PC-3 (cell line): ENCODE measurements at regions not wholly inside any gene's neighbourhood (a gene's known extent, or its start where the extent isn't known, plus 50 kb on each side); places are given as distances from the start of the nearest gene placed in this dataset.

Source experiments
- ATAC-seq: fragments of 200-7000 bp; cut with Tn5 transposase; 2 replicates; pipeline ENCODE4 v1.9.1; 2020; ENCODE audit warnings: mild to moderate bottlenecking, moderate library complexity
- BruUV-seq: library from RNA; stranded (reverse); fragments of 400-500 nt; replicated peaks from 2 replicates; lab custom pipeline; 2021; lab: Mats Ljungman, UMichigan
- CTCF ChIA-PET: fragments of 300-600 bp; sonication (Branson Sonifier 250); formaldehyde crosslinking; loops from one replicate; lab custom pipeline; 2022; ENCODE audit warnings: antibody characterized with exemption; lab: Charles Lee
- POLR2A ChIA-PET: fragments of 300-600 bp; sonication (Branson Sonifier 250); formaldehyde crosslinking; loops from one replicate; lab custom pipeline; 2022; ENCODE audit warnings: antibody characterized with exemption; ENCODE audit not compliant: unreplicated experiment; lab: Charles Lee
- DNase-seq: peaks from one replicate; pipeline ENCODE4 v3.0.0-alpha.2; 2015
- H2AFZ ChIP-seq: fragments of 300-600 bp; sonication (generic); 2 replicates; pipeline ENCODE4 v1.6.0; 2016; ENCODE audit warnings: antibody characterized with exemption, low read length
- H3F3A ChIP-seq: fragments of 300-600 bp; sonication (generic); one replicate; pipeline ENCODE4 v1.6.0; 2017; ENCODE audit warnings: antibody characterized with exemption, low read length, control low read depth, mild to moderate bottlenecking; ENCODE audit not compliant: unreplicated experiment
- H3K27ac ChIP-seq: fragments of 300-600 bp; sonication (generic); 2 replicates; pipeline ENCODE4 v1.5.1; 2016; ENCODE audit warnings: mild to moderate bottlenecking, low read length
- H3K27me3 ChIP-seq: fragments of 300-600 bp; sonication (generic); 2 replicates; pipeline ENCODE4 v1.6.1; 2016; ENCODE audit warnings: low read length, mixed read lengths
- H3K36me3 ChIP-seq: fragments of 300-600 bp; sonication (generic); 2 replicates; pipeline ENCODE4 v1.6.1; 2016; ENCODE audit warnings: low read depth, mixed run types, low read length, mixed read lengths
- H3K4me1 ChIP-seq: fragments of 300-600 bp; sonication (generic); 2 replicates; pipeline ENCODE4 v1.5.1; 2016; ENCODE audit warnings: low read length; ENCODE audit not compliant: insufficient read depth
- H3K4me2 ChIP-seq: fragments of 300-600 bp; sonication (generic); 2 replicates; pipeline ENCODE4 v1.6.0; 2016; ENCODE audit warnings: low read length
- H3K4me3 ChIP-seq: fragments of 300-600 bp; sonication (generic); 2 replicates; pipeline ENCODE4 v1.5.1; 2016; ENCODE audit warnings: mild to moderate bottlenecking, low read length, mixed read lengths
- H3K79me2 ChIP-seq: fragments of 300-600 bp; sonication (generic); 2 replicates; pipeline ENCODE4 v1.6.1; 2017; ENCODE audit warnings: low read length, mixed read lengths
- H3K9ac ChIP-seq: fragments of 300-600 bp; sonication (generic); 2 replicates; pipeline ENCODE4 v1.6.0; 2016; ENCODE audit warnings: mild to moderate bottlenecking, low read length
- H3K9me2 ChIP-seq: fragments of 300-600 bp; sonication (generic); replicated peaks from 2 replicates; pipeline ENCODE4 v1.6.1; 2016; ENCODE audit warnings: mixed run types, low read length, mixed read lengths
- H3K9me3 ChIP-seq: fragments of 300-600 bp; sonication (generic); 2 replicates; pipeline ENCODE4 v1.6.1; 2016; ENCODE audit warnings: low read length, mixed read lengths
- H4K20me1 ChIP-seq: fragments of 300-600 bp; sonication (generic); 2 replicates; pipeline ENCODE4 v1.6.1; 2016; ENCODE audit warnings: low read length, mixed read lengths
- EZH2 ChIP-seq: fragments of 300-600 bp; sonication (generic); IDR thresholded peaks from one replicate; pipeline ENCODE4 v1.6.1; 2017; ENCODE audit warnings: antibody characterized with exemption, mild to moderate bottlenecking, low read length; ENCODE audit not compliant: unreplicated experiment
- EZH2phosphoT487 ChIP-seq: fragments of 300-600 bp; sonication (generic); IDR thresholded peaks from 2 replicates; pipeline ENCODE4 v1.6.1; 2018; ENCODE audit warnings: mild to moderate bottlenecking, antibody characterized with exemption, low read length, borderline replicate concordance
- intact Hi-C: fragments of 100-400 bp; cut with micrococcal nuclease; formaldehyde crosslinking; loops from 2 replicates; pipeline ENCODE4 v1.9.0; 2023
- TF ChIP-seq, protein P1 (sequence below): fragments of 300-600 bp; sonication (generic); conservative IDR thresholded peaks from 2 replicates; pipeline ENCODE4 v1.5.1; 2017; ENCODE audit warnings: antibody characterized with exemption, low read depth, mild to moderate bottlenecking, low read length

DNA sequence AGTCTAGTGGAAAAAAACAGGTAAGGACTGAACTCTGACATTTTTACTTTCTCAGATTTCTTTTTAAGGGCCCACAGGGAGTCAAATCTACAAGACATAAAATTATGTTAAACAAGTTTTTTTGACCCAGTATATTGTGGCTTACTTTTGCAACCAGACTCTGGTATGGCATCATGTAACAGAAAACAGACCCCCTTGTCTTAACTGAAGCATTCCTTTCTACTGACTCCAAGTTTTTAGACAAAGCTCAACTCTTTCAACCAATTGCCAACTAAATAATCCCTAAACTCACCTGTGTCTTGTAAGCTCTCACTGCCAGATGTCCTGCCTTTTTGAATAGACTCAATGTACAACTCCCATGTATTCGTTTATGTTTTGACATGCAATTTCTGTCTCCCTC lies 64.3 kb downstream of the FASLG start:
- CTCF ChIA-PET: no interaction called here
- no peak overlapping the region for H3K4me3 ChIP-seq
- no peaks in the 10 kb centered on the region for H3F3A ChIP-seq
- H2AFZ ChIP-seq: peak overlapping the region; percentile 1; the same call in 1 of the 2 replicates
- BruUV-seq: no TSS peak
- TF ChIP-seq EZH2phosphoT487 (no peak), EZH2 (no peak)
- TF ChIP-seq, protein P1, sequence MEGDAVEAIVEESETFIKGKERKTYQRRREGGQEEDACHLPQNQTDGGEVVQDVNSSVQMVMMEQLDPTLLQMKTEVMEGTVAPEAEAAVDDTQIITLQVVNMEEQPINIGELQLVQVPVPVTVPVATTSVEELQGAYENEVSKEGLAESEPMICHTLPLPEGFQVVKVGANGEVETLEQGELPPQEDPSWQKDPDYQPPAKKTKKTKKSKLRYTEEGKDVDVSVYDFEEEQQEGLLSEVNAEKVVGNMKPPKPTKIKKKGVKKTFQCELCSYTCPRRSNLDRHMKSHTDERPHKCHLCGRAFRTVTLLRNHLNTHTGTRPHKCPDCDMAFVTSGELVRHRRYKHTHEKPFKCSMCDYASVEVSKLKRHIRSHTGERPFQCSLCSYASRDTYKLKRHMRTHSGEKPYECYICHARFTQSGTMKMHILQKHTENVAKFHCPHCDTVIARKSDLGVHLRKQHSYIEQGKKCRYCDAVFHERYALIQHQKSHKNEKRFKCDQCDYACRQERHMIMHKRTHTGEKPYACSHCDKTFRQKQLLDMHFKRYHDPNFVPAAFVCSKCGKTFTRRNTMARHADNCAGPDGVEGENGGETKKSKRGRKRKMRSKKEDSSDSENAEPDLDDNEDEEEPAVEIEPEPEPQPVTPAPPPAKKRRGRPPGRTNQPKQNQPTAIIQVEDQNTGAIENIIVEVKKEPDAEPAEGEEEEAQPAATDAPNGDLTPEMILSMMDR: no peak
- no peaks in the 10 kb centered on the region for H3K79me2 ChIP-seq
- H3K27ac ChIP-seq: no peak overlapping the region
- H3K9me2 ChIP-seq: peaks cover 5% of the 10 kb centered on the region; the same call in 1 of the 2 replicates
- no peak for ATAC-seq
- intact Hi-C loops: no loop called here
- no peak overlapping the region for H3K9ac ChIP-seq
- H4K20me1 ChIP-seq: no peaks in the 10 kb centered on the region
- DNase-seq: peak; percentile 68
- H3K27me3 ChIP-seq: no peaks in the 10 kb centered on the region
- H3K9me3 ChIP-seq: 0 out of 2 replicates have a peak, but pooled peaks cover 1% of the 10 kb centered on the region
- no peak overlapping the region for H3K4me2 ChIP-seq
- H3K36me3 ChIP-seq: no peaks in the 10 kb centered on the region
- POLR2A ChIA-PET: no interaction called here
- peaks cover 25% of the 10 kb centered on the region for H3K4me1 ChIP-seq

DNA sequence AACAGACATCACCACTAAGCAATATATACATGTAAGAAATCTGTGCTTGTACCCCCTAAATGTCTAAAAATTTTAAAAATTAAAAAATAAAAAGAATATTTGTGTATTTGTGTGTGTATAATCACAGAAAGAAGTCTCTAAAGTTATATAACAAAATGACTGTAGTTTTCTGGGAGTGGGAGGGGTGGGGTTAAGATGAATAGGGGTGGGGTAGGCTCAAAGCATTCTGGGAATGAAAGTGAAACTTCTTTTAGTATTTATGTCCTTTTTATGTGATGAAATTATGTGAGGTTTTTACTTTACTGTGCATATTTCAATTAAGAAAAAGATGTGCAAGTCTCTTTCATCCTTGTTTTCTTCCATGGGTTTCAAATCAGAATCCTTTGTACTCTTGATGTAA lies 65.3 kb downstream of the FASLG start:
- Histone ChIP-seq H3F3A (no peaks in the 10 kb centered on the region), H2AFZ (no peak overlapping the region), H3K4me3 (no peak overlapping the region), H3K9me2 (peaks cover 5% of the 10 kb centered on the region; the same call in 1 of the 2 replicates), H3K27me3 (no peaks in the 10 kb centered on the region), H3K9me3 (peaks cover 4% of the 10 kb centered on the region; the same call in 1 of the 2 replicates), H3K9ac (no peak overlapping the region), H3K4me2 (no peak overlapping the region), H3K36me3 (no peaks in the 10 kb centered on the region), H4K20me1 (no peaks in the 10 kb centered on the region), H3K4me1 (peaks cover 21% of the 10 kb centered on the region), H3K79me2 (no peaks in the 10 kb centered on the region), H3K27ac (no peak overlapping the region)
- CTCF ChIA-PET: no interaction called here
- BruUV-seq: no TSS peak
- TF ChIP-seq, protein P1: no peak
- TF ChIP-seq EZH2phosphoT487: no peak
- no peak for TF ChIP-seq EZH2
- no peak for ATAC-seq
- no peak for DNase-seq
- intact Hi-C loops: no loop called here
- POLR2A ChIA-PET: no interaction called here

DNA sequence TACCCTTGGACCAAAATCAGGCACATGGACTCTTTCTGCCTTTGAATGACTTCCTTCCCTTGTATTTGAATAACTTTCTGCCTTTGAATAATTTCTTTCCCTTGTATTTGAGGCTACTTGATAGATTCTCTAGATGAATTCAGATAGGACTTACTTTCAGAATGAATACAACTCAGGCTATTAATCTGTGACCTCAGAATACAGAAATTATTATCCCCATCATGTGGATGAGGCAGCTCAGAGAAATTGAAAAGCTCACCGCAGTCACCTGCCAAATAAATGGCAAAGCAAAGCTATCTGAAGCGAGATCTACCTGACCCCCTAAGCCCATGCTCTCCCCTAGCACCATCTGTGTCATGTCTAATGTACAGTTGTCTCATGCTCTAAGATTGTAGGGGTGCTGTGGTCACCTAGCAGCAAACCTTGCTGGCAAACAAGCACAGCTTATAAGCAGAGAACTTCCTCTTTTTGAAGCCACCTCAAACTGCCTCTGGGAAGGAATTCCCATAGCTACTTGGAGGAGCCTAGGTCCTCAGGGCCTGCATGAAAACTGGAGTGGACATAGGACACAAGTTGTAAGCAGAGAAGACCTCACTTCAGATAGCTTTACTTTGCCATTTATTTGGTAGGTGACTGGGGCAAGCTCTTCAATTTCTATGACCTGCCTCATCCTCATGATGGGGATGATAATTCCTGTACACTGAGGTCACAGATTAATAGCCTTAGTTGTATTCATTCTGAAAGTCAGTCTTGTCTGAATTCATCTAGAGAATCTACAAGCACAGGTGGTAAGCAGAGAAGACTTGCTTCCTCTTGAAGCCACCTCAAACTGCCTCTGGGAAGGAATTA lies 66.1 kb downstream of the FASLG start:
- ChIA-PET POLR2A (interaction anchor here (0.6 kb wide), 1 partner anchor 110 kb away, joined by 3 read pairs; no protein-coding TSS in a partner anchor), CTCF (interaction anchor here (0.6 to 1.1 kb wide), 3 partner anchors 21 to 585 kb away, joined by 3 to 6 read pairs (median 3); no protein-coding TSS in a partner anchor)
- Histone ChIP-seq H4K20me1 (no peaks in the 10 kb centered on the region), H3K27ac (no peak overlapping the region), H3K27me3 (no peaks in the 10 kb centered on the region), H3K9me2 (peaks cover 5% of the 10 kb centered on the region; the same call in 1 of the 2 replicates), H3K4me1 (peaks cover 14% of the 10 kb centered on the region), H3F3A (no peaks in the 10 kb centered on the region), H3K4me2 (no peak overlapping the region), H3K9ac (no peak overlapping the region), H2AFZ (no peak overlapping the region), H3K79me2 (no peaks in the 10 kb centered on the region), H3K4me3 (no peak overlapping the region), H3K36me3 (no peaks in the 10 kb centered on the region), H3K9me3 (peaks cover 4% of the 10 kb centered on the region; the same call in 1 of the 2 replicates)
- no TSS peak for BruUV-seq
- TF ChIP-seq, protein P1: no peak
- TF ChIP-seq EZH2 (no peak), EZH2phosphoT487 (no peak)
- intact Hi-C loops: no loop called here
- ATAC-seq (no peak), DNase-seq (no peak)
